ENCODE measurements at regions not wholly inside any gene's neighbourhood (a gene's known extent, or its start where the extent isn't known, plus 50 kb on each side); places are given as distances from the start of the nearest gene placed in this dataset.

GRCh38 chr5:162384225-162384624 lies 316.7 kb downstream of the GABRG2 start:
- no peak overlapping the region for H3K27ac ChIP-seq
- DNase-seq = no peak
- H3K36me3 ChIP-seq (replicated peaks in 1 of 2) = no peaks in the 10 kb centered on the region
- WGBS, 4 donors = 43 to 63% (median 57%) methylated on average over 2 of the region's 2 CpGs
- no peaks in the 10 kb centered on the region for H3K27me3 ChIP-seq
- no peaks in the 10 kb centered on the region for H3K4me1 ChIP-seq (replicated peaks in 1 of 2)
- H3K4me3 ChIP-seq = no peak overlapping the region
- no peaks in the 10 kb centered on the region for H3K9me3 ChIP-seq (replicated peaks in 1 of 3)
- no peak for TF ChIP-seq CTCF (IDR thresholded peaks at IDR 0.05)
- TF ChIP-seq POLR2A (IDR thresholded peaks at IDR 0.05) = no peak
- intact Hi-C loops (cut with DNase I) = no loop called here

- intact Hi-C loops (cut with DNase I) = no loop called here
- Histone ChIP-seq H3K4me3 (no peak overlapping the region), H3K36me3 (replicated peaks in 1 of 2) (no peaks in the 10 kb centered on the region), H3K9me3 (replicated peaks in 1 of 3) (peaks cover 0 to 6% (median 0%) of the 10 kb centered on the region in 3 donors), H3K27me3 (no peaks in the 10 kb centered on the region), H3K27ac (no peak overlapping the region), H3K4me1 (replicated peaks in 1 of 2) (no peaks in the 10 kb centered on the region)
- DNase-seq = no peak
- 69 to 77% (median 72%) methylated on average over 4 of the region's 4 CpGs for WGBS, 4 donors
- TF ChIP-seq POLR2A (IDR thresholded peaks at IDR 0.05) = no peak
- TF ChIP-seq CTCF (IDR thresholded peaks at IDR 0.05) = no peak
These were observed 324.3 kb downstream of the GABRG2 start for GRCh38 chr5:162391833-162392232.

DNA sequence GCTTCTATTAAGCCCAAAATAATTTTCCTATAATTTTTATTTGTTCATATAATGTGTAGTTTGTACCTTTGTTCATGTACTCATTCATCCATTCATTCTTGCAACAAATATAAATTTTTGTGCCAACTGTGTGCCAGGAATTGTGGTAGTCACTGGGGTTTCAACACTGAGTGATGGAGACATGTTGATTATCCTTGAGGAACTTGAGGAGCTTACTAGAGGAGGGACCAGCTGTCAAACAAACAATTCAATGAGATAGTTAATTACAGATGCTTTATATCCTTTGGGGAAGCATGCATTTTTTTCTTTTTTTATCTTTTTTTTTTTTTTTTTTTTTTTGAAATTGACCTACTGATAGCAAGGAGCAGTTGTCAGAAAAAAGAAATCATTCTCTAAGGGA lies 324.8 kb downstream of the GABRG2 start:
- H3K4me1 ChIP-seq (replicated peaks in 1 of 2) = no peaks in the 10 kb centered on the region
- TF ChIP-seq POLR2A (IDR thresholded peaks at IDR 0.05) (no peak), CTCF (IDR thresholded peaks at IDR 0.05) (no peak)
- no peak for DNase-seq
- peaks cover 0 to 6% (median 0%) of the 10 kb centered on the region in 3 donors for H3K9me3 ChIP-seq (replicated peaks in 1 of 3)
- H3K36me3 ChIP-seq (replicated peaks in 1 of 2) = no peaks in the 10 kb centered on the region
- intact Hi-C loops (cut with DNase I) = no loop called here
- H3K27me3 ChIP-seq = no peaks in the 10 kb centered on the region
- H3K27ac ChIP-seq = no peak overlapping the region
- no peak overlapping the region for H3K4me3 ChIP-seq

GRCh38 chr5:162393534-162393933 lies 326.0 kb downstream of the GABRG2 start:
- H3K4me1 ChIP-seq (replicated peaks in 1 of 2) = no peaks in the 10 kb centered on the region
- peaks cover 0 to 6% (median 0%) of the 10 kb centered on the region in 3 donors for H3K9me3 ChIP-seq (replicated peaks in 1 of 3)
- intact Hi-C loops (cut with DNase I) = no loop called here
- no peak overlapping the region for H3K27ac ChIP-seq
- TF ChIP-seq CTCF (IDR thresholded peaks at IDR 0.05) = no peak
- no peak for TF ChIP-seq POLR2A (IDR thresholded peaks at IDR 0.05)
- no peak for DNase-seq
- no peaks in the 10 kb centered on the region for H3K27me3 ChIP-seq
- H3K36me3 ChIP-seq (replicated peaks in 1 of 2) = no peaks in the 10 kb centered on the region
- 63 to 89% (median 68%) methylated on average over 4 of the region's 4 CpGs for WGBS, 4 donors
- no peak overlapping the region for H3K4me3 ChIP-seq

Data from adrenal gland (tissue), 9 donors.